HG02938 (cell line): ENCODE measurements at regions not wholly inside any gene's neighbourhood (a gene's known extent, or its start where the extent isn't known, plus 50 kb on each side); places are given as distances from the start of the nearest gene placed in this dataset.
"Not testable (repeated sequence)": the region's sequence is repeated elsewhere in the genome, so short reads cannot be mapped to it uniquely, and the experiment has no call there.

ENCODE experiments used
- ATAC-seq: cut with Tn5 transposase; IDR thresholded peaks from one replicate; pipeline ENCODE4 v1.9.1; 2021; ENCODE audit warnings: mild to moderate bottlenecking, moderate library complexity; ENCODE audit not compliant: unreplicated experiment

- no peak for ATAC-seq
Measured at GRCh38 chr7:23931633-23932032, 221.6 kb downstream of the STK31 start.

GRCh38 chr7:23938215-23938614, 228.2 kb downstream of the STK31 start:
- no peak for ATAC-seq

- peak; percentile 58 for ATAC-seq
Measured at GRCh38 chr7:23938937-23939552, 229.0 kb downstream of the STK31 start.

DNA sequence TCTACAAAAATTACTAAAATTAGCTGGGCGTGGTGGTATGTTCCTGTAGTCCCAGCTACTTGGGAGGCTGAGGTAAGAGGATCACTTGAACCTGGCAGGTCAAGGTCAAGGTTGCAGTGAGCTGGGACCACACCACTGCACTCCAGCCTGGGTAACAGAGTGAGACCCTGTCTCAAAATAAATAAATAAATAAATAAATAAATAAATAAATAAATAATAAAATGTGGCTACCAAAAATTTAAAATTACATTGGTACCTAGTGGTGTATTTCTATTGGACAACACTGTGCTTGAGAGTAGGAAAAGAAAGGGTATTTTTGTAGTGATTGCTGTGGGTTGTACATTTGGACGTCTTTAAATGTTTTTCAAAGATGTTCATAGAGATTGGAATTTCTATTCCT, 229.7 kb downstream of the STK31 start:
- ATAC-seq = not testable (repeated sequence)

GRCh38 chr7:23941551-23941950, 231.5 kb downstream of the STK31 start:
- ATAC-seq = no peak

DNA sequence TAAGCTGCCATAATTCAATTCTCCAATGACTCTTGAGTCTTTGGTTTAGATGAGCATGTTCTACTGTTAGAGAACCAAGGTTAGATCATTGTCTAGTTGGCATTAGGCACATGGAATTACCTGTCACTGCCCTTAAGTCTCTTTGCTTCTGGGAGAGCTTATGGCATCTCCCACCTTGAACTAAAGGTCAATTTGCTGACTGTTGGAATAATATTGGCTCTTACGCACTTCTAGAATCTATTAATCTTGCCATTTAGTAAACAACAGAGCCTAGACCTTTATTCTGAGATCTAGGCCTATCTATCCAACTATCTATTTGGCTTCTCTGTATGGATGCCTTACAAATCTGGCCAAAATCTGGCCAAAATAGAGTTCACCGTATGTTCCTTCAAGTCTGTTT, 232.0 kb downstream of the STK31 start:
- no peak for ATAC-seq

DNA sequence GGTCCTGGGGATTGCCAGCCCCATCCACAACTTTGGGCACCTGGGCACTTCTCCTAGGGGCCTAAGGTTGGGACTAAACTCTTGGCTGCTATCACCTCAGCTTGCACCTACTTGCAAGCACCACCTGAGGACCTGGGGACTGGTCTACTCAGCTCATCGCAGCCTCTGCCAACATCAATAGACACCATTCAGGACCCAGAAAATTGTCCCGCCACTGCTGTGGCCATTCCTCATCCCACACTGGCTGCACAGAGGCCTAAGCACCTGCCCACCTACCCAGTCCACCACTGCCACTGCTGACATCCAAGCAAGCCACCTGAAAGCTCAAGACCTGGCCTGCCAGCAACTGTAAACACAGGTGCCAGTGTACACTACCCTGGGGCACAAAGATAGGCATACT, 234.1 kb downstream of the STK31 start:
- ATAC-seq = no peak

DNA sequence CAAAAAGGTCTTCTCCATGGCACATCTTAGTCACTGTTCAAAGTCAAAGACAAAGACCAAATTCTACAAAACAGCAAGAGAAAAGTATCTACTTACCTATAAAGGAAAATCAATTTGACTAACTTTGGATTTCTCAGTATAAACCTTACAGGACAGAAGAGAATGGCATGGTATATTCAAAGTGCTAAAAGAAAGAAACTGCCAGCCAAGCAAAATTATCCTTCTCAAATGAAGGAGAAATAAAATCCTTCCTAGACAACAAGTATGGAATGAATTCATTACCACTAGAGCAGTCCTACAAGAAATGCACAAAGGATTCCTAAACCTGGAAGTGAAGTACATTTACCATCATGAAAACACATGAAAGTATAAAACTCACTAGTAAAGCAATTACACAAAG, 235.5 kb downstream of the STK31 start:
- no peak for ATAC-seq

DNA sequence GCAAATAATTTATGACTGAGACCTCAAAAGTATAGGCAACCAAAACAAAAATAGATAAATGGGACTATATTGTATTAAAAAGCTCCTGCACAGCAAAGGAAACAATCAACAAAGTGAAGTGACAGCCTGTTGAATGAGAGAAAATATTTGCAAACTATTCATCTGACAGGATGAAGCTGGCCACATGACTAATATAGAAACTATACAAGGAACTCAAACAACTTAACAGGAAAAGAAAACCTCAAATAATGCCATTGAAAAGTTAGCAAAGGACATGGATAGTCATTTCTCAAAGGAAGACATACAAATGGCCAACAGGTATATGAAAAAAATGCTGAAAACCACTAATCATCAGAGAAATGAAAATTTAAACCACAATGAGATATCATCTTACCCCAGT, 245.1 kb downstream of the STK31 start:
- ATAC-seq = no peak

DNA sequence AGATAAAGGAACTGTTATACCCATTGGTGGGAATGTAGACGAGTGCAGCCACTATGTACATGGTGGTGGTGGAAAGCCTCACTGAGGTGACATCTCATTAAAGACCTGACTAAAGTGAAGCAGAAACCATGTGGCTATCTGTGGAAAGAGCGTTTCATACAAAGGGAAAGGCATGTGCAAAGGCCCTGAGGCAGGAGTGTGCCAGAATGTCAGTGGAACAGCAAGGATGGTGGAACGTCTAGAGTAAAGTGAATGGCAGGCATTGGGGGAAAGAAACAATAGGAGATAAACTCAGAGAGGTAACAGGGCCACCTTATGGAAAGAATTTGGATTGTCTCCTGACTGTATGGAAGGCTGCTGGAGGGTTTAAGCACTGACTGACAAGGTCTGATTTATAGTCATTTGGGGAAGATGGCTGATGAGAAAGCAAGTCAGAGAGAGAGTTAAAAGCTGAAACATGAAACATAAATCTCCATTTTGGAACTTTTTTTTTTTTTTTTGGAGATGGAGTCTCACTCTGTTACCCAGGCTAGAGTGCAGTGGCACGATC, 245.7 kb downstream of the STK31 start:
- no peak for ATAC-seq

GRCh38 chr7:23956772-23957576, 247.0 kb downstream of the STK31 start:
- ATAC-seq = no peak

- no peak for ATAC-seq
Measured at GRCh38 chr7:23959821-23960220, 249.8 kb downstream of the STK31 start.

DNA sequence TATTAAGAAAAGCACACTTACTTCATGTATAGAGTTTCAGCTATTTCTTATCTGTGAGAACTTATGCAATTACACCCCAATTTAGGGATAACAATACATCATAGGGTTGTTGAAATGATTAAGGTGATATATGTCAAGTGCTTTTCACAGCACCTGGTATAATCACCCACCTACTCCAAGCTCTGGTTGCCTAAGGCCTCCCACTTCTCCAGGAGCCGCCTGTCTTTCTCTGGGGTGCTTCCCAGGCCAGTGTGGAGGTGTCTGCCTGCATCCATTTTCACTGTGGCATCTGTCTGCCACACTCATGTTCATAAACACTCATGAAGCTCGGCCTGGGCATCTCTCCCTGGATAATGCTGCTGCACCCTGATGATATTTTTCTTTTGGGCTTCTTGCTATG, 250.3 kb downstream of the STK31 start:
- no peak for ATAC-seq

GRCh38 chr7:23963461-23964165, 253.6 kb downstream of the STK31 start:
- no peak for ATAC-seq

DNA sequence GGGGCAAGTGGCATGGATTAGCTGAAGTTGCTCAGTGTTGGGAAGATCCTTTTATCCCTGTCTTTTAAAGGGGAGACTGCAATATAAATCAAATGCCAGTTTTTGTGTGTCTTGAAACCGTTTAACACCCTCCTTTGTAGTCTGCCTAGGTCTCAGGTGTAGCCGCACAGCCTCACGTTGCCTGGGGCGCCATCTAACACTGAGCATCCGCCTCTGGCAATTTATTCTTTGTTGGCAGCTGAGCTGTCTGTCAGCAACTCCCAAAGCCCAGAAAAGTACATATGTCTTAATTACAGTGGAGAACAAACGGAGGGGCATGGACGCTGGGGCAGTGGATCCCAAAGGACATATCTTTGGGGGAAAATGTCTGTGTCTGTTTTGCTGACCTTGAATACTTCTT, 254.7 kb downstream of the STK31 start:
- ATAC-seq = no peak

DNA sequence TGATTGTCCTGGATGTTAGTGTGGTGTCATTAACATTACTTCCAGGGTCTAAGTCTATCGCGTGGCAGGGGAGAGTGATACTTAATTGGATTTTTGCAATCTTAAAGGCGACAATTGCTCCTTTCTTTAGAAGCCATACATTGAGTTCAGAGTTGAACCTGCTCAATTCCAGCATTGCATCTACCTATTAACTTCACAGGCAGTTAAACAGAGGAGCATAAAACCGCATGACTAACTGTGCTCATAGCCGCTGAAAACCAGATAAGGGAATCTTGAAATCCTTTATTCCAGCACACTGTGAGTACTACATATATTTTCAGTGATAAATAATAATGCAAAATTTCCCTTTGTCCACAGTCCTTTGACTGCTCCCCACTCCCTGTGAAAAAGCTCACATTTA, 255.3 kb downstream of the STK31 start:
- no peak for ATAC-seq

DNA sequence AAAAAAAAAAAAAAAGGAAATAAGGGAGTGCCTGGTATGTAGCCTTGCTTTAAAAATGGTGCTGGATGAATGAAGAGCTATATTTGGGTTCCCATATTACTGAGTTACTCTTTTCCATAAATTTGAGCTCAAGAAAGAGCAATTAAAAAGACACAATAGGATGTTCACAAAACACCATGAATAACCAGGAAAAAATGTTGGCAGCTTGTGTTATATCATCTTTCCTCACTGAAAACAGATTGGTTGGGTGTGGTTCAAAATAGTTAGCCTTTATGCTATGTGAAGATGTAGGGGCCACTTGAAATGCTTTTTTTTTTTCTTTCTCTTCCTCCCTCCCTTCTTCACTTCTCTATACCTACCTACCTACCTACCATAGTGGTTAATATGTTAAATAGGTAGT, 256.9 kb downstream of the STK31 start:
- ATAC-seq = no peak

GRCh38 chr7:23967949-23968599, 258.1 kb downstream of the STK31 start:
- no peak for ATAC-seq

DNA sequence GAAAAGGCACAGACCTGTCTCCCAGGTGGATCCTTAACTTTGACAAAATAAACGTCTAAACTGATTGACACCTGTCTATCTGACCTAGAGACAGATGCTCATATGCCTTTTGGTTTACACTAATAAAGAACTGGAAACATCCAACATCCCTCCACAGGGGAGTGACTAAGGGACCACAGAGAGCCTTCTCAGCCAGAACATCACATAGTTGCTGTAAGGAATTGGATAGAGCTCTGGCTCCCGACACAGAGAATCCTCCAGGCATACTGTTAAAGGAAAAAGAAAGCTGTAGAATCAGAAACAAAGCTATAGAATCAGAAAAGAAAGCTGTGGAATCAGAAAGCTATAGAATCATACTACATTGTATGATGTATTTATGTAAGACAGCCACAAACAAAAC, 258.8 kb downstream of the STK31 start:
- ATAC-seq = no peak

DNA sequence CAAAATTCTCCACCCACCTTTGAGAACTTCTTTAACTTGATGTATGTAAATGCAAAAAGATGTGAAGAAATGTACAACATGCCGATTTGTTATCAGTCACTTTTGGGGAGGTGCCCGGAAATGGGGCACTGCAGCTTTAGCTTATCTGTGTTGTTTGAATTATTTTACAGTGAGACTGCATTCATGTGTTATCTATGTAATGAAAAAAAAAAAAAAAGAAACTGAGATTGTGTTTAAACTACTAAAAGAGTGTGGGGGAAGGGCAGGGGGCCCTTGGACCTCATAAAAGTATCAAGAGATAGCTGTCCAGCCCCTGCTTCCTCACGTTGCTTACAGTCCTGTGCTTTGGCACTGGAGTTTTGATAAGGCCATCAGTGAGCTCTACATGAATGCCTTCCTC, 259.4 kb downstream of the STK31 start:
- no peak for ATAC-seq

GRCh38 chr7:23970193-23970592, 260.2 kb downstream of the STK31 start:
- no peak for ATAC-seq
